ENCODE measurements at regions not wholly inside any gene's neighbourhood (a gene's known extent, or its start where the extent isn't known, plus 50 kb on each side); places are given as distances from the start of the nearest gene placed in this dataset.

DNA sequence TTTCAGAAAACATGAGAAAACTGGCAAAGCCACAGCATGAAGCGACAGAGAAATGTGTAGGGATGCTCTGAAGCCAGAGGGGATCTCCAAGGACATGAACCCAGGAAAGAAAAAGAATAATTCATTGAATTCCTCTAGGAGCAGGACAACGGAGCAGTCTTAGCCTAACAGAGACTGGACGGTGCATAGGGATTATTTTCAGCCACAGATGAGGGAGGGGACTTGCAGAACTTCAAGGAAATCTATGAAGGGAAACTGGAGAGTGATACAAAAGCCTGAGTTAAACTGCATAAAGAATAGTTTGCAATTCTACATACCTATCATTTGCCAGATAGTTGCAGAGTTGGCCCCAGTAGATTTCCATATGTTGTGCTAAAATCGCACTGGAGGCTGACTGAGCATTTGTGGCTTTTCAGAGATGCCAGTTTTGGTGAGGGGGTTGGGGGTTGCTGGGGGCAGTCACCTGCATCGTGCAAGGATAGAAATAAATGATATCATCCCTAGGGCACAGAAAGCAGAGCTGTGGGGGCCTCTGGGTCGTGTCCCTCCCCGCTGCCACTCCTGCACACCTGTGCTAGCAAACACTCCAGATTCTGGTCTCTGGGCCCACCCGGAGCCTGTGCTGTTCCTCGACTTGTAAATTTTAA lies 443.2 kb upstream of the JARID2 start:
- no peak for DNase-seq (ENCODE audit: low spot score, unreplicated experiment)
- peaks cover 6% of the 10 kb centered on the region for H3K4me1 Mint-ChIP-seq (ENCODE audit: low read depth)
- no peak overlapping the region for H3K27ac Mint-ChIP-seq
- peaks cover 10% of the 10 kb centered on the region for H3K9me3 Mint-ChIP-seq (ENCODE audit: low read depth)
- H3K36me3 Mint-ChIP-seq (ENCODE audit: insufficient read depth): no peaks in the 10 kb centered on the region
- no peak overlapping the region for H3K4me3 Mint-ChIP-seq (ENCODE audit: low read depth)
- peaks cover 11% of the 10 kb centered on the region for H3K27me3 Mint-ChIP-seq
- no peak for TF ChIP-seq CTCF (IDR thresholded peaks at IDR 0.05; ENCODE audit: unreplicated experiment)

DNA sequence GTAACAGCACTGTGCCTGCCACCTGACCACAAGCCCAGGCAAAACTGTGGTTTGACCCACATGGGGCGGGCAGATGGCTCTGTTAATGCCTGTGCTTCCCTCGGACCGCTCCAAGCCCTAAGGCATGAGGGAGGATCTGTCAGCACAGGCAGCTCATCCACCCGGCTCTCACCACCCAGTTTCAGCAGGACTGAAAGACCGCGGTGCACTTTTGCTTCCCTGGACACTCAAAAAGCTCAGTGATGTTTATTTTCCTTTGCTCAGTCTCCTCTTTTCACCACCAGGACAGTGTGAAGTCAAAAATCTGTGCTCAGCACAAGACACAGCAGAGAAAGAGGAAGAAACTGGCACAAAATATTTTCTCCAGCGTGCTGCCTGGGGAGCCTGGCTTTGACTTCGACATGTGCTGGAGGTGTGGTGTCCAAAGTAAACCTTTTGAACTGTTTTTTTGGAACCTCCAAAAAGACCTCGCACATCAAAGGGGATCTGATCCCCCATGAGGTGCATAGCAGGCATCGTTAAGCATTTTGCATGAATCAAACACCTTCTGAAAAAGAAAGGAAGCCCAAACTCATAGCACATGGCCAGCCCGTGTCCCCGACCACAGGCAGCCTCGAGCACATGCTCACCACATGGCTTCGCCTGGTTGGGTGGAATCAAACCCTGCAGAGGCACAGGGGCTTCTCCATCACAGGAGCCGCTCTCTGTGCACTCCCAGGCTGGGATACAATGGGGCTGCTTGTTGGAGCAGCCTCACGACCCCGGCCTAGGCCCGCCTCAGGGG lies 441.7 kb upstream of the JARID2 start:
- H3K27ac Mint-ChIP-seq: no peak overlapping the region
- H3K36me3 Mint-ChIP-seq (ENCODE audit: insufficient read depth): peaks cover 3% of the 10 kb centered on the region
- peaks cover 11% of the 10 kb centered on the region for H3K27me3 Mint-ChIP-seq
- TF ChIP-seq CTCF (IDR thresholded peaks at IDR 0.05; ENCODE audit: unreplicated experiment): no peak
- H3K4me1 Mint-ChIP-seq (ENCODE audit: low read depth): peaks cover 7% of the 10 kb centered on the region
- DNase-seq (ENCODE audit: low spot score, unreplicated experiment): no peak
- peaks cover 19% of the 10 kb centered on the region for H3K9me3 Mint-ChIP-seq (ENCODE audit: low read depth)
- H3K4me3 Mint-ChIP-seq (ENCODE audit: low read depth): no peak overlapping the region

DNA sequence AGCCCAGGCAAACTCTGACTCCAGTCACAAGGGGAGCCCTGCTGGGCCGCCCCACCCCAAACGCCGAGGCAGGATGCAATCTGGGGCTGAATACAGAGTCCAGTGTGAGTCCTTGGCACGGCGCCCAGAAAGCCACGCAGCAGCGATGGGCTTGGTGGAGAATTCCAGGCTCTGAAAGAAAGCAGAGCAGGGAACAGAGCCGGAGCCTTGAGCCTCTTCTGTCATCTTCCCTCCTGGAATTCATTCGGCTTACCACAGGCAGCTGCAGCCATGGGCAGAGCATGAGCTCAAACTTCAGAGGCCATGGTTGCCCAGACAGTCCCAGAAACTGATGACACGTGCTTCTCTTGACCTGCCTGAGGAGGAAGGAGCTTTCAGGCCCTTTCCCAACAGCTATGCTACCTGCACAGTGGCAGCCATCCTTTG lies 441.1 kb upstream of the JARID2 start:
- no peak for DNase-seq (ENCODE audit: low spot score, unreplicated experiment)
- peaks cover 7% of the 10 kb centered on the region for H3K4me1 Mint-ChIP-seq (ENCODE audit: low read depth)
- H3K36me3 Mint-ChIP-seq (ENCODE audit: insufficient read depth): peaks cover 3% of the 10 kb centered on the region

DNA sequence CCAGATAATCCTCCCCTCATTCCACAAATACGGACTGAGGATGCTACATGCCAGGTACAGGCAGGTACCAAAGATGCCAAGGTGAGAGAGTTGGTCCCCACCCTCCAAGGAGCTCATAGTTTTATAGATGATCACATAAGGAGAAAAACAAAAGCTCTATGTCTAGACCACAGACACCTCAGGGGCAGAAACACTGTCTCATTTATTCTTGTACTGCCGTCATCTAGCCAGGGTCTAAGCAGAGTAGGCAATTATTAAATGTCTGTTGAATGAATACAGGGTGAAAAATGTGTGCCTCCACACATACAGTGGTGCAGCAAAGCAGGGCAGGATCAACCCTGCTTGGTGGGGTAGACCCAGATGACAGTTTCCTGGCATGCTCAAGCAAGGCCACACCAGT lies 439.8 kb upstream of the JARID2 start:
- H3K36me3 Mint-ChIP-seq (ENCODE audit: insufficient read depth): peaks cover 3% of the 10 kb centered on the region
- H3K4me3 Mint-ChIP-seq (ENCODE audit: low read depth): no peak overlapping the region
- no peak overlapping the region for H3K27ac Mint-ChIP-seq
- H3K27me3 Mint-ChIP-seq: peaks cover 11% of the 10 kb centered on the region
- peaks cover 16% of the 10 kb centered on the region for H3K9me3 Mint-ChIP-seq (ENCODE audit: low read depth)
- no peak for DNase-seq (ENCODE audit: low spot score, unreplicated experiment)
- peaks cover 5% of the 10 kb centered on the region for H3K4me1 Mint-ChIP-seq (ENCODE audit: low read depth)
- TF ChIP-seq CTCF (IDR thresholded peaks at IDR 0.05; ENCODE audit: unreplicated experiment): no peak

More for the DNA sequence above, 441.1 kb upstream of the JARID2 start:
- Mint-ChIP-seq H3K27me3 (peaks cover 11% of the 10 kb centered on the region), H3K9me3 (ENCODE audit: low read depth) (peaks cover 18% of the 10 kb centered on the region), H3K27ac (no peak overlapping the region), H3K4me3 (ENCODE audit: low read depth) (no peak overlapping the region)
- TF ChIP-seq CTCF (IDR thresholded peaks at IDR 0.05; ENCODE audit: unreplicated experiment): no peak

DNA sequence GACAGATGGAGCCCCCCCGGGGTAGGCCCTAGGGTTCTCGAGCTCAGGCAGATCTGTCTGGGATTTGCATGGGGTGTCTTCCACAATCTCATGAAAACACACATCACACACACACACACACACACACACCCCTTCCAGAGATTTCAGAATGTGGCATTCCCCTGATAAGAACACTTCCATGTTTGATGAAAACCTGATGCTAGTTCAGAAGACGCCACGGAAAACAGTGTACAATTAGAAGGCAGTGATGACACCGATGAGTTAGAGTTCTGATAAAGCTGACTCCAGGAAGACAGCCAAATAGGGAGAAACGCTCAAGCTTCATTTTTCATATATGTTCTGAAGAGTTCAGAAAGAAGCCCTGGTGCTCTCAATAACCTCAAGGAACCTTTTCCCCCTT lies 438.7 kb upstream of the JARID2 start:
- no peak for DNase-seq (ENCODE audit: low spot score, unreplicated experiment)
- Mint-ChIP-seq H3K9me3 (ENCODE audit: low read depth) (peaks cover 16% of the 10 kb centered on the region), H3K27ac (no peak overlapping the region), H3K36me3 (ENCODE audit: insufficient read depth) (peaks cover 3% of the 10 kb centered on the region), H3K27me3 (peaks cover 10% of the 10 kb centered on the region), H3K4me1 (ENCODE audit: low read depth) (peaks cover 5% of the 10 kb centered on the region), H3K4me3 (ENCODE audit: low read depth) (no peak overlapping the region)
- no peak for TF ChIP-seq CTCF (IDR thresholded peaks at IDR 0.05; ENCODE audit: unreplicated experiment)

Measured in progenitor cell of endocrine pancreas (in vitro differentiated cells).